Upper lobe of right lung (tissue), 1 donor: ENCODE measurements at regions not wholly inside any gene's neighbourhood (a gene's known extent, or its start where the extent isn't known, plus 50 kb on each side); places are given as distances from the start of the nearest gene placed in this dataset.
"Not testable (repeated sequence)": the region's sequence is repeated elsewhere in the genome, so short reads cannot be mapped to it uniquely, and the experiment has no call there.

Experiments used
- ATAC-seq: fragments of 200-7000 bp; cut with Tn5 transposase; one replicate; pipeline ENCODE4 v1.9.1; 2020; ENCODE audit warnings: mild to moderate bottlenecking, moderate library complexity
- DNase-seq: peaks from one replicate; pipeline ENCODE4 v3.0.0-alpha.2; 2020
- H3K27ac ChIP-seq: fragments of 200-600 bp; one replicate; pipeline ENCODE4 v1.8.0; 2022
- H3K27me3 ChIP-seq: fragments of 200-600 bp; one replicate; pipeline ENCODE4 v1.8.0; 2022; ENCODE audit warnings: mild to moderate bottlenecking
- H3K36me3 ChIP-seq: fragments of 200-600 bp; one replicate; pipeline ENCODE4 v1.8.0; 2022
- H3K4me1 ChIP-seq: fragments of 200-600 bp; one replicate; pipeline ENCODE4 v1.8.0; 2022
- H3K4me3 ChIP-seq: fragments of 200-600 bp; one replicate; pipeline ENCODE4 v1.8.0; 2022; ENCODE audit warnings: mild to moderate bottlenecking
- H3K9me3 ChIP-seq: fragments of 200-600 bp; one replicate; pipeline ENCODE4 v1.8.0; 2022
- CTCF ChIP-seq: fragments of 200-600 bp; IDR thresholded peaks from one replicate; pipeline ENCODE4 v1.8.0; 2022; ENCODE audit warnings: antibody characterized with exemption
- intact Hi-C: fragments of 100-400 bp; cut with DNase I; formaldehyde crosslinking; loops from one replicate; pipeline ENCODE4 v1.11.0; 2022
- donor health status: DM: no; HTN: yes; CAD: no; lungs with severe emphysema.

DNA sequence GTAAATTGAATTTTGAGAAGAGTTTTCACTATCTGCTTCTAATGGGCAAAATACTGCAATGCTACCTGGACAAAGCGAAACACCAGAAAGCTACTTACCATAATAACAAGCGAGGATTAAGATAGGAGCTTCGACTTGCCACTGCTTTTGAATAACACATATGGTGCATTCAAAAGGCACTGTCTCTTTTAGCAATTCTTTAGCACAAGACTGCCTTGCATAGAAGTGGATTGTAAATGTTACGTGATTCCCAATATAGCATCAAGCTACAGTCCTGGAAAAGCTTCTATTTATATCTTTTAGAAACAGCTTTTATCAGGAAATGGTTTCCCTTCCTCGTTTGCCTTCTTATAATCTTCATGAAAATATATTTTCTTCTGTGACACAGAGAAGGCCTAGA, 258.7 kb upstream of the PDE3A start:
- H3K27ac ChIP-seq = no peak overlapping the region
- H3K9me3 ChIP-seq = no peaks in the 10 kb centered on the region
- H3K36me3 ChIP-seq = no peaks in the 10 kb centered on the region
- no peak overlapping the region for H3K4me3 ChIP-seq
- DNase-seq = no peak
- no peak for TF ChIP-seq CTCF
- H3K27me3 ChIP-seq = no peaks in the 10 kb centered on the region
- no peaks in the 10 kb centered on the region for H3K4me1 ChIP-seq
- no peak for ATAC-seq
- intact Hi-C loops = loop anchor here (10.0 kb wide), 1 partner anchor 95 kb away; no protein-coding TSS in a partner anchor

DNA sequence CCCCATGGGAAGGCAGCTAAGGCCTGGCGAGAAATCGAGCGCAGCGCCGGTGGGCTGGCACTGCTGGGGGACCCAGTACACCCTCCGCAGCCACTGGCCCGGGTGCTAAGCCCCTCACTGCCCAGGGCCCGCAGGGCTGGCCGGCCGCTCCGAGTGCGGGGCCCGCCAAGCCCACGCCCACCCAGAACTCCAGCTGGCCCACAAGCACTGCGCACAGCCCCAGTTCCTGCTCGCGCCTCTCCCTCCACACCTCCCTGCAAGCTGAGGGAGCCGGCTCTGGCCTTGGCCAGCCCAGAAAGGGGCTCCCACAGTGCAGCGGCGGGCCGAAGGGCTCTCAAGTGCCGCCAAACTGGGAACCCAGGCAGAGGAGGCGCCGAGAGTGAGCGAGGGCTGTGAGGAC, 253.0 kb upstream of the PDE3A start:
- H3K36me3 ChIP-seq, H3K27ac ChIP-seq, ATAC-seq, H3K9me3 ChIP-seq, intact Hi-C loops, H3K4me3 ChIP-seq, DNase-seq, H3K27me3 ChIP-seq, H3K4me1 ChIP-seq: not testable (repeated sequence)

- no peak for TF ChIP-seq CTCF
- Histone ChIP-seq H3K4me3 (no peak overlapping the region), H3K27me3 (no peaks in the 10 kb centered on the region), H3K36me3 (no peaks in the 10 kb centered on the region), H3K27ac (no peak overlapping the region), H3K4me1 (peaks cover 4% of the 10 kb centered on the region), H3K9me3 (no peaks in the 10 kb centered on the region)
- intact Hi-C loops = no loop called here
- DNase-seq = no peak
- no peak for ATAC-seq
Measured at GRCh38 chr12:20119596-20120402, 248.5 kb upstream of the PDE3A start.

GRCh38 chr12:20120403-20120725, 248.0 kb upstream of the PDE3A start:
- Histone ChIP-seq H3K4me3 (no peak overlapping the region), H3K4me1 (peaks cover 4% of the 10 kb centered on the region), H3K27me3 (no peaks in the 10 kb centered on the region), H3K9me3 (no peaks in the 10 kb centered on the region), H3K36me3 (no peaks in the 10 kb centered on the region), H3K27ac (no peak overlapping the region)
- DNase-seq (no peak), ATAC-seq (no peak)
- intact Hi-C loops = no loop called here
- TF ChIP-seq CTCF = no peak

DNA sequence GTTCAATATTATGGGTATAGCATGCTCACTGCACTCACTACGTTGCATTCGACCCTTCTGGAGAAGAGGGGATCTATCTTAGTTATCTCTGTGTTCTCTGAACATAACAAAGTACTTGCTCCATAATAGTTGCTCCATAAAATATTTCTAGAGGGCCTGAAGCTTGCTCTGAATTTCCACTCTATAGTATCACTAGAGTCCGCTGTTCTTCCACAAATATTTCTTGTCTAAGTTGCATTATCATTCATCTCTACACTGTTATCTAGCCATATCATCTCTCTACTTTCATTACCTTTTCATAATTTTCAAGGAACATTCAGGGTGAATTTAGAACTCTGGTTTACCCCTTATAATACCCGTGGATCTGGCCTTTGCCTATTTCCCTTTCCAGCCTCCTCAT, 246.1 kb upstream of the PDE3A start:
- no peaks in the 10 kb centered on the region for H3K36me3 ChIP-seq
- ATAC-seq (no peak), DNase-seq (no peak)
- H3K4me1 ChIP-seq = peaks cover 4% of the 10 kb centered on the region
- H3K9me3 ChIP-seq = no peaks in the 10 kb centered on the region
- no peaks in the 10 kb centered on the region for H3K27me3 ChIP-seq
- no peak overlapping the region for H3K4me3 ChIP-seq
- H3K27ac ChIP-seq = no peak overlapping the region
- intact Hi-C loops = no loop called here
- no peak for TF ChIP-seq CTCF

GRCh38 chr12:20123465-20123864, 244.9 kb upstream of the PDE3A start:
- H3K4me1 ChIP-seq = peaks cover 4% of the 10 kb centered on the region
- no peaks in the 10 kb centered on the region for H3K27me3 ChIP-seq
- no peaks in the 10 kb centered on the region for H3K9me3 ChIP-seq
- H3K36me3 ChIP-seq = no peaks in the 10 kb centered on the region
- TF ChIP-seq CTCF = no peak
- no peak overlapping the region for H3K4me3 ChIP-seq
- intact Hi-C loops = no loop called here
- DNase-seq (no peak), ATAC-seq (peak; percentile 72)
- no peak overlapping the region for H3K27ac ChIP-seq
